SU-DHL-6 (cell line): ENCODE measurements at regions not wholly inside any gene's neighbourhood (a gene's known extent, or its start where the extent isn't known, plus 50 kb on each side); places are given as distances from the start of the nearest gene placed in this dataset.

Experiments
- H2AFZ ChIP-seq: fragments of 200-600 bp; sonication (generic); 2 replicates; pipeline ENCODE4 v1.6.1; 2014; ENCODE audit warnings: low read depth, mild to moderate bottlenecking, moderate library complexity, mixed read lengths, antibody characterized with exemption, low read length; ENCODE audit not compliant: severe bottlenecking
- H3F3A ChIP-seq: fragments of 200-600 bp; shearing (Covaris generic); 2 replicates; pipeline ENCODE4 v1.6.0; 2016; ENCODE audit warnings: antibody characterized with exemption, mild to moderate bottlenecking; ENCODE audit not compliant: insufficient read depth
- H3K27ac ChIP-seq: fragments of 200-600 bp; sonication (generic); 2 replicates; pipeline ENCODE4 v1.5.1; 2016; ENCODE audit warnings: low read depth, mild to moderate bottlenecking, low read length, moderate library complexity, mixed read lengths
- H3K27me3 ChIP-seq: fragments of 200-600 bp; sonication (generic), shearing (Covaris generic); 2 replicates; pipeline ENCODE4 v1.6.0; 2014; ENCODE audit warnings: mild to moderate bottlenecking, low read length
- H3K36me3 ChIP-seq: fragments of 200-600 bp; sonication (generic); 2 replicates; pipeline ENCODE4 v1.6.1; 2014; ENCODE audit warnings: mild to moderate bottlenecking, low read length, mixed read lengths
- H3K4me2 ChIP-seq: fragments of 300-600, 200-600 bp; shearing (Covaris generic), sonication (generic); 2 replicates; pipeline ENCODE4 v1.6.0; 2014; ENCODE audit warnings: low read length, low read depth, mild to moderate bottlenecking; ENCODE audit not compliant: poor library complexity, severe bottlenecking
- H3K4me3 ChIP-seq: fragments of 200-600 bp; sonication (generic); 2 replicates; pipeline ENCODE4 v1.5.1; 2014; ENCODE audit warnings: antibody characterized with exemption, low read length, mild to moderate bottlenecking, mixed read lengths; ENCODE audit not compliant: insufficient read depth, poor library complexity, severe bottlenecking
- H3K79me2 ChIP-seq: fragments of 200-600 bp; sonication (generic); 2 replicates; pipeline ENCODE4 v1.6.1; 2014; ENCODE audit warnings: mild to moderate bottlenecking, low read length, moderate library complexity; ENCODE audit not compliant: insufficient read depth
- H3K9ac ChIP-seq: fragments of 200-600 bp; sonication (generic); 2 replicates; pipeline ENCODE4 v1.7.0; 2014; ENCODE audit warnings: mild to moderate bottlenecking, low read length
- H3K9me2 ChIP-seq: fragments of 200-600 bp; sonication (generic); replicated peaks from 2 replicates; pipeline ENCODE4 v1.6.1; 2014; ENCODE audit warnings: low read length; ENCODE audit not compliant: insufficient read depth
- H3K9me3 ChIP-seq: fragments of 200-600 bp; sonication (generic); 2 replicates; pipeline ENCODE4 v1.6.1; 2014; ENCODE audit warnings: low read length, mixed read lengths; ENCODE audit not compliant: insufficient read depth
- H4K20me1 ChIP-seq: fragments of 200-600 bp; sonication (generic); 2 replicates; pipeline ENCODE4 v1.6.1; 2014; ENCODE audit warnings: low read depth, mild to moderate bottlenecking, antibody characterized with exemption, low read length, moderate library complexity, mixed read lengths
- EZH2phosphoT487 ChIP-seq: fragments of 200-600 bp; sonication (generic), shearing (Covaris generic); conservative IDR thresholded peaks from 2 replicates; pipeline ENCODE4 v1.6.1; 2018; ENCODE audit warnings: mild to moderate bottlenecking, antibody characterized with exemption, low read length, moderate library complexity, mixed read lengths
- TF ChIP-seq, protein P1 (sequence below): fragments of 200-600 bp; sonication (generic); IDR thresholded peaks from one replicate; pipeline ENCODE4 v1.5.1; 2017; ENCODE audit warnings: antibody characterized with exemption, mild to moderate bottlenecking, low read length, moderate library complexity; ENCODE audit not compliant: insufficient read depth, poor library complexity, severe bottlenecking

DNA sequence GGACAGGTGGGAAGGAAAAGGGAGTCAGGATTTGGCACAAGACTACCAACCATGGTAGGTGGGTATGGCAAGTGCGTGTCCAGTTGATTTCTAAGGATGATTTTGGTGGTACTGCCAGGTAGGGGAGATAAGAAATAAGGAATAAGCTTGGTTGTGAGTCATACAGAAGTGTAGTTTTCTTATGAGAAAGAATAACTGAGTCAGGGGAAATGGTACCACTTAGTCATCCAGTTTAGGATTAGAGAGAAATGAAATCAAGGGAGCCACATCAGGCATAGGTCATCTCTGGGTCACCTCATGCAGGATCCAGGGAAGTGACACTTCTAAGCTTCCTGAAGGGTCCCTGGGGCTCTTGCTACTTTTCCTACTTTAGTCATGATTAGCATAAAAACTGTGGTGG, 107.1 kb upstream of the C1GALT1C1 start:
- H4K20me1 ChIP-seq, result no peaks in the 10 kb centered on the region
- H3F3A ChIP-seq, result no peaks in the 10 kb centered on the region
- no peaks in the 10 kb centered on the region for H3K9me3 ChIP-seq
- H3K36me3 ChIP-seq, result no peaks in the 10 kb centered on the region
- TF ChIP-seq, protein P1, sequence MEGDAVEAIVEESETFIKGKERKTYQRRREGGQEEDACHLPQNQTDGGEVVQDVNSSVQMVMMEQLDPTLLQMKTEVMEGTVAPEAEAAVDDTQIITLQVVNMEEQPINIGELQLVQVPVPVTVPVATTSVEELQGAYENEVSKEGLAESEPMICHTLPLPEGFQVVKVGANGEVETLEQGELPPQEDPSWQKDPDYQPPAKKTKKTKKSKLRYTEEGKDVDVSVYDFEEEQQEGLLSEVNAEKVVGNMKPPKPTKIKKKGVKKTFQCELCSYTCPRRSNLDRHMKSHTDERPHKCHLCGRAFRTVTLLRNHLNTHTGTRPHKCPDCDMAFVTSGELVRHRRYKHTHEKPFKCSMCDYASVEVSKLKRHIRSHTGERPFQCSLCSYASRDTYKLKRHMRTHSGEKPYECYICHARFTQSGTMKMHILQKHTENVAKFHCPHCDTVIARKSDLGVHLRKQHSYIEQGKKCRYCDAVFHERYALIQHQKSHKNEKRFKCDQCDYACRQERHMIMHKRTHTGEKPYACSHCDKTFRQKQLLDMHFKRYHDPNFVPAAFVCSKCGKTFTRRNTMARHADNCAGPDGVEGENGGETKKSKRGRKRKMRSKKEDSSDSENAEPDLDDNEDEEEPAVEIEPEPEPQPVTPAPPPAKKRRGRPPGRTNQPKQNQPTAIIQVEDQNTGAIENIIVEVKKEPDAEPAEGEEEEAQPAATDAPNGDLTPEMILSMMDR, result no peak
- TF ChIP-seq EZH2phosphoT487, result no peak
- H3K9me2 ChIP-seq, result no peaks in the 10 kb centered on the region
- H3K27me3 ChIP-seq, result no peaks in the 10 kb centered on the region
- H3K4me3 ChIP-seq, result no peak overlapping the region
- H3K27ac ChIP-seq, result no peak overlapping the region
- H3K79me2 ChIP-seq, result no peaks in the 10 kb centered on the region
- no peak overlapping the region for H3K9ac ChIP-seq
- no peak overlapping the region for H2AFZ ChIP-seq
- no peak overlapping the region for H3K4me2 ChIP-seq

DNA sequence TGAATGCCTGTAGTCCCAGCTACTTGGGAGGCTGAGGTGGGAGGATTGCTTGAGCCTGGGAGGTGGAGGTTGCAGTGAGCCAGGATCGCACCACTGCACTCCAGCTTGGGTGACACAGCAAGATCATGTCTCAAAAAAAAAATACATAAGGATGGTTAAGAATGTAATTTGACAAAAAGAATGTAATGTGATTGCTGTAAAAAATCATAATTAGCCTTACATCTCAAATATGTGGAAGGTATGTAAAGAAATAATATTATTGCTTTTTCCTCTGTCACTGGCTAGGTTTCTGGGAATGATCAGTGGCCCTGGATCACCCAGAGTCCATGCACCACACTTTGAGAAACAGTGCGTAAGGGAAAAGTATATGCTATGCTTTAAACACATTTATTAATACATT, 106.1 kb upstream of the C1GALT1C1 start:
- no peak overlapping the region for H3K9ac ChIP-seq
- no peaks in the 10 kb centered on the region for H3K9me3 ChIP-seq
- no peak overlapping the region for H3K4me2 ChIP-seq
- H3K9me2 ChIP-seq, result no peaks in the 10 kb centered on the region
- H3K79me2 ChIP-seq, result no peaks in the 10 kb centered on the region
- no peak overlapping the region for H2AFZ ChIP-seq
- TF ChIP-seq, protein P1, result no peak
- no peak for TF ChIP-seq EZH2phosphoT487
- H3K36me3 ChIP-seq, result no peaks in the 10 kb centered on the region
- no peak overlapping the region for H3K4me3 ChIP-seq
- no peaks in the 10 kb centered on the region for H3K27me3 ChIP-seq
- H3F3A ChIP-seq, result no peaks in the 10 kb centered on the region
- no peak overlapping the region for H3K27ac ChIP-seq
- H4K20me1 ChIP-seq, result no peaks in the 10 kb centered on the region

DNA sequence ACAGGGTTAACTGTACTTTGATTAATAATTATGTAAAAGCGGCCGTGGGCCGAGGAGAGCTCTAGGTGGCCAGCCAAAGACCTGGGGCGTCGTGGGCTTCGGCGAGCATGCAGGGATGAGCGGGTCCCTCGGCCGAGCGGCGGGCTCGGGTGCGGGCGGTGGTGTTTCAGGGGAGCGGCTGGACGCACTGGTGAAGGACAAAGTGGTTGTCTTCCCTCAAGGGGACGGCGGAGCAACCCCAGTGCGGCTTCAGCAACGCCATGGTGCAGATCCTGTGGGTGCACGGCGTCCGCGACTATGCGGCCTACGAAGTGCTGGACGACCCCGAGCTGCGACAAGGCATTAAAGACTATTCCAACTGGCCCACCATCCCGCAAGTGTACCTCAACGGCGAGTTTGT, 103.0 kb upstream of the C1GALT1C1 start:
- H3K9ac ChIP-seq, result no peak overlapping the region
- 0 out of 2 replicates have a peak, but pooled peaks cover 2% of the 10 kb centered on the region for H3F3A ChIP-seq
- no peak overlapping the region for H2AFZ ChIP-seq
- no peaks in the 10 kb centered on the region for H3K9me2 ChIP-seq
- H3K9me3 ChIP-seq, result no peaks in the 10 kb centered on the region
- H3K4me2 ChIP-seq, result no peak overlapping the region
- no peak overlapping the region for H3K27ac ChIP-seq
- TF ChIP-seq, protein P1, result no peak
- TF ChIP-seq EZH2phosphoT487, result no peak
- no peaks in the 10 kb centered on the region for H3K27me3 ChIP-seq
- no peaks in the 10 kb centered on the region for H3K79me2 ChIP-seq
- no peaks in the 10 kb centered on the region for H3K36me3 ChIP-seq
- no peak overlapping the region for H3K4me3 ChIP-seq
- H4K20me1 ChIP-seq, result no peaks in the 10 kb centered on the region
